NCI-H748 (cell line): ENCODE measurements at regions not wholly inside any gene's neighbourhood (a gene's known extent, or its start where the extent isn't known, plus 50 kb on each side); places are given as distances from the start of the nearest gene placed in this dataset.
"Not testable (repeated sequence)": the region's sequence is repeated elsewhere in the genome, so short reads cannot be mapped to it uniquely, and the experiment has no call there.

ENCODE experiments used
- DNase-seq: peaks from one replicate; lab custom pipeline; 2025; ENCODE audit not compliant: unreplicated experiment; lab: John Stamatoyannopoulos, UW

GRCh38 chr7:19377611-19378344 lies 232.6 kb upstream of the FERD3L start:
- peak; percentile 91 for DNase-seq

- no peak for DNase-seq
These were observed 231.3 kb upstream of the FERD3L start for GRCh38 chr7:19376538-19376937.

DNA sequence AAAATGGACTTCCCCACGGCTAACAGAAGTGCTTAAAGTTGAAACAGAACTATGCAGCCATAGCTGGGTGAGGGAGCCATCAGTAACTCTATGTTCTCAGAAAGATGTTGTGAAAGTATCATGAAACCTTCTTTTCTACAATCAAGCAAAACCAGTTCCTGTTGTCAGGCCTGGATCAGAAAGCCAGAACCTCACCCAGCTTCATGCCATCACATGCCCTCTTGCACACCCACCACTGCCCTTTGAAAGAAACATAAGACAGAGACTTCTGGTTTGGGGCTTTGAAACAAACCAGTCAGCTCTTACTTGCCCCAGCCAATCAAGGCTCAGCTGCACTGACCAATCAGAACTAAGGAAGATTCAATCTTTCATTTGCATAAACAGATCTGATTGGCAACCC lies 230.8 kb upstream of the FERD3L start:
- DNase-seq: no peak

DNA sequence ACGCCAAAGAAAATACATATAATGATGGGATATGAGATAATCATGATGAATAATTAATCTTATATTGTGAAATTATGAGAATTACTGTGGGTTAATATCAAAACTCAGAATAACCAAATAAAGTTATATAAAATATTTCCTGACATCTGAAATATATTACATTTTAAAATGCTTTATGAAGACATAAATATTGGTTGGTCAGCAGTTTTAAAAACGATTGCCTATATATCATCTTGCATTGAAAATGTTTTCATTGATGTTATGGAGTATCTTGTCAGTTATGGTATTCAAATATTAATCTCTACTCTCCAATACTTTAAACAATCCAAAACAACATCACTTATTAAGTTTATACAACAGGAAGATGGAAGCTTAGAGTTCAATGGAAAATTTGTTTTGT lies 228.1 kb upstream of the FERD3L start:
- DNase-seq: no peak

GRCh38 chr7:19369806-19370205 lies 224.6 kb upstream of the FERD3L start:
- DNase-seq: peak; percentile 96

GRCh38 chr7:19369182-19369581 lies 224.0 kb upstream of the FERD3L start:
- peak; percentile 37 for DNase-seq

- no peak for DNase-seq
These were observed 223.3 kb upstream of the FERD3L start for GRCh38 chr7:19368491-19368925.

DNA sequence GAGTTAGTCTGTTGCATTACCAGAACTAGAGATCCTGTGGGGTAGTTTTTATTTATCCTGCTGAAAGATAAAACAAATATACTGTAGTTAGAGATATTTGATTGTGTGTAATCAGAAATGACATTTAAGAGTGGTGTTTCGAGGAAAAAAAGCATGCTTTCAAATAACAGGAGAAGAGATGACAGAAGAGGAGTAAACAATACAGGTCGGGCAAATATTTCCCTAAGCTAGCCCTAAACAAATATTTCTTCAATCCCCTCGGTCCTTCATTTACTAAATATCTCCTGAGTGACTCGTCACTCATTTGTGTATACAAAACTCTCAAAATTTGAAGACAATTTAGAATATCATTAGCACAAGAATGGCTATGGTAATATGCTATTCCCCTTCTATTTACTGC lies 219.7 kb upstream of the FERD3L start:
- DNase-seq: no peak

DNA sequence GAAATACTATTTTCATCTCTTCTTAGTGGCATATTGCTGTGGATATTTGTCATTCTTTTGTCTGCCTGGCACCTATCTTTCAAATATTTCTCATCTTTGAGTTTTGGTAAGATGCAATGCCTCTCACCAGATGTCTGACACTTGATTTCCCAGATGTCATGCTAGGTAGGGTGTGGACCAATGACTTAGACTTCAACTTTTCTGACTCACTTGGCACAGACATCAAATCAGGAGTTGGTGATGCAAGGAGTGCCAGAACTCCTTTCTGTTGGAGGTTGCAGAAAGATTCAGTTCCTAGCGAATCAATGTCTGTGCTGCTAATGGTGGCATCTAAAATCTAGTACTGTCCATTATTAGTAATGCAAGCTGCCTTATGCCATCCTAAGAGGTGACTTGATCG lies 216.9 kb upstream of the FERD3L start:
- DNase-seq: no peak

DNA sequence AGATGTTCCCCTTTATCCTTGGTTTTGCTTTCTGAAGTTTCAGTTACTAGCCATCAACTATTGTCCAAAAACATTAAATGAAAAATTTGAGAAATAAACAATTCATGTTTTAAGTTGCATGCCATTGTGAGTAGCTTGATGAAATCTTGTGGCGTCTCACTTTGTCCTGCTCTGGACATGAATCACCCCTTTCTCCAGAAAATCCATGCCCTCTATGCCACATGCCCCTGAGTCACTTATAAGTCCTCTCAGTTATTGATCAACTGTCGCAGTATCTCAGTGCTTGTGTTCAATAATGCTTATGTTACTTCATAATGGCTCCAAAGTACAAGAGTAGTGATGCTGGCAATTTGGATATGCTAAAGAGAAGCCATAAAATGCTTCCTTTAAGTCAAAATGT lies 208.0 kb upstream of the FERD3L start:
- DNase-seq: no peak

GRCh38 chr7:19352305-19352695 lies 207.1 kb upstream of the FERD3L start:
- DNase-seq: no peak

GRCh38 chr7:19351341-19352304 lies 206.4 kb upstream of the FERD3L start:
- no peak for DNase-seq

- DNase-seq: no peak
These were observed 194.3 kb upstream of the FERD3L start for GRCh38 chr7:19339512-19339911.

DNA sequence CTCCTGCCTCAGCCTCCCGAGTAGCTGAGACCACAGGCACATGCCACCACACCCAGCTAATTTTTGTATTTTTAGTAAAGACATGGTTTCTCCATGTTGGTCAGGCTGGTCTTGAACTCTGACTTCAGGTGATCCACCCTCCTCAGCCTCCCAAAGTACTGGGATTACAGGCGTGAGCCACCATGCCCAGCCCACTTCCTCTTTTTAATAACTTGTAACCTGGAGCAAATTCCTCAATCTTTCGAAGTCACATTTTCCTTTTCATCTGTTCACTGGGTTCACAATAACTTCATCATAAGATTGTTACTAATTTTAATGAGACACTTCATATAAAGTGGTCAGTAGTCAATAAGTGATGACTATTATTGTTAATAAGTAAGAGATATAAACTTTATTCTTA lies 193.3 kb upstream of the FERD3L start:
- DNase-seq: not testable (repeated sequence)

DNA sequence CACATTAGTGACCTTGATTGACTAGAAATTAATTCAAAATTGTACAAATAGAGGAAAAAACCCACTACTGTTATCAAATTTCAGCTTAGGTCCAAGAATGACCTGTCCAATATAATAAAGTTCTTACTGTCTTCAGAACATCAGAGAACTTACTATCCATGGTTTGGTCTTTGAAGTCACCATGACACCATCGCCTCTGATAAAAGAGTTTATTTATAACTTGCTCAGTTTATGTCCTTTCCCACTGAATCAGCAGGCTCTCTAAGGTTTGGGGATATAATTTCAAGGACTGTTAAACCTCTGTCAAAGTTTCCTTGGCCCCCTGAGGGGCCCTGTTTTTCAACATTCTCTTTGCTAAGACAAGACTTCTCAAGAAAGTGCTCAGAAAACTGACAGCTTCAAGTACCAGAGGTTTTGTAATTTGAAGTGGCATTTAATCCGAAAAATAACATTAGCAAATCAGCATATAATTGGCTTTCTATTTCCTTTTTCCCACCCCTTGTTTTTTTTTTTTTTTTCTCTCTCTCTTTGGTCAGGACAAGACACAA lies 191.7 kb upstream of the FERD3L start:
- DNase-seq: no peak

- DNase-seq: no peak
These were observed 188.5 kb upstream of the FERD3L start for GRCh38 chr7:19333706-19334105.

- no peak for DNase-seq
These were observed 181.8 kb upstream of the FERD3L start for GRCh38 chr7:19327018-19327417.

GRCh38 chr7:19322002-19322401 lies 176.8 kb upstream of the FERD3L start:
- DNase-seq: no peak

DNA sequence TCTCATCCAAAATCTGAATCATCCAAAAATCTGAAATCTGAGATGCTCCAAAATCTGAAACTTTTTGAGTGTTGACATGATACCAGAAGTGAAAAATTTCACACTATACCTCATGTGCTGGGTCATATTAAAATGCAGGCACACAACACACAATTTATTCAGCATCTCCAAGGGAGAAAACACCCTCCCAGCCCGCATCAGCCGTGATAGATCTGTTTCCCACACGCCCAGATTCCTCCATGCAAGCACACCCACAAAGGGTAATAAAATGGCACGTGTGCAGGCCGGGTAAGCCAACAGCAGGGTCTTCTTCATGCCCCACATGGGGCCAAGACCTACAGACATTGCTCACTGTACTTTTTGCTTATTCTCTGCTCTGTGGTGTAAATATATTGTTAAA lies 173.1 kb upstream of the FERD3L start:
- no peak for DNase-seq

GRCh38 chr7:19317461-19317860 lies 172.2 kb upstream of the FERD3L start:
- no peak for DNase-seq

- no peak for DNase-seq
These were observed 167.2 kb upstream of the FERD3L start for GRCh38 chr7:19312416-19312815.

DNA sequence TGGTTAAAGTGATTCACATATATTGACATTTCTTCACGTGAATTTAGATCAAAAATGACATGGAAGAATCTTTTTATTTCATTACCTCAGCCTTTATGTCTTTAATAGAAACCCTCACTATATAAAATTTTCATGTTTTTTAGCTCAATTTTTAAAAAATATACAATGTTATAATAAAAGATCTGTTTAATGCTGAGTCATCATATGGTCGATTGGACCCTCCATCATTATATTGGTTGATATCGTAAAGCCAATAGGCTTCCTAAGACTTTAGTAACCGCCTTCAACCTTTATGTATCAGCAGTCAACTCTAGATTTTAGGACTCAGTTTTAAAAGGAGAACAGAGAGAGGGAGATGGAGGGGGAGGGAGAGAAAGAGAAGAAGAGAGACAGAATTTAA lies 162.3 kb upstream of the FERD3L start:
- DNase-seq: no peak
